HepG2 (cell line): ENCODE measurements at regions not wholly inside any gene's neighbourhood (a gene's known extent, or its start where the extent isn't known, plus 50 kb on each side); places are given as distances from the start of the nearest gene placed in this dataset.

Experiments
- ATAC-seq: fragments of 200-7000 bp; cut with Tn5 transposase; 3 replicates; pipeline ENCODE4 v1.9.1; 2020; ENCODE audit warnings: mild to moderate bottlenecking, moderate library complexity
- BruUV-seq: library from RNA; stranded (reverse); fragments of 400-500 nt; replicated peaks from 2 replicates; lab custom pipeline; 2021; lab: Mats Ljungman, UMichigan
- CTCF ChIA-PET: fragments of 300-600 bp; formaldehyde crosslinking; extraction: SDS; loops from one replicate; lab custom pipeline; 2021; ENCODE audit warnings: low total read pairs, inconsistent platforms, low intra/inter-chr PET ratio; lab: Yijun Ruan, JAX
- POLR2A ChIA-PET: fragments of 350-600 bp; sonication (Branson Sonifier 250); formaldehyde crosslinking; loops from one replicate; lab custom pipeline; 2020; ENCODE audit warnings: antibody characterized with exemption, inconsistent platforms; lab: Yijun Ruan, JAX
- DNase-seq: peaks from one replicate; pipeline ENCODE4 v3.0.0-alpha.2; 2015; ENCODE audit warnings: low spot score
- FAIRE-seq: peaks from 3 replicates; lab custom pipeline; 2011; peaks lifted over from hg19 to GRCh38; lab: Jason Lieb, UNC
- H2AFZ ChIP-seq: one replicate; pipeline ENCODE4 v1.6.1; 2011; ENCODE audit warnings: low read length, inconsistent platforms
- H3K27ac ChIP-seq: fragments of 300-600 bp; 3 replicates; pipeline ENCODE4 v1.8.0; 2011; ENCODE audit warnings: mixed run types, mild to moderate bottlenecking, mixed read lengths, low read length, inconsistent platforms; ENCODE audit not compliant: insufficient read depth; ENCODE audit errors: extremely low read length
- H3K27me3 ChIP-seq, 2 experiments: fragments of 200-600 bp in 1 of 2; 2 replicates in 1 of 2; 3 replicates in 1 of 2; pipeline versions ENCODE4 v1.6.0 to v1.8.0; 2011; ENCODE audit warnings: low read length in 2 of 2, mild to moderate bottlenecking in 2 of 2, moderate library complexity in 2 of 2, inconsistent platforms in 1 of 2; ENCODE audit not compliant: insufficient read depth in 2 of 2, control insufficient read depth in 1 of 2
- H3K36me3 ChIP-seq, 2 experiments: fragments of 200-600 bp in 1 of 2; replicated peaks in 1 of 2; 2 replicates in 1 of 2; 3 replicates in 1 of 2; pipeline versions ENCODE4 v1.5.1 to v1.8.0; 2011; ENCODE audit warnings: low read length in 2 of 2, inconsistent platforms in 1 of 2; ENCODE audit not compliant: insufficient read depth in 2 of 2, control insufficient read depth in 1 of 2
- H3K4me1 ChIP-seq: 2 replicates; pipeline ENCODE4 v1.5.1; 2012; ENCODE audit warnings: low read length, inconsistent platforms; ENCODE audit not compliant: insufficient read depth
- H3K4me2 ChIP-seq: 2 replicates; pipeline ENCODE4 v1.6.0; 2011; ENCODE audit warnings: low read depth, low read length, inconsistent platforms
- H3K4me3 ChIP-seq, 3 experiments: fragments of 200-600 bp in 1 of 3; sonication (generic), shearing (Covaris generic) in 1 of 3; replicated peaks in 1 of 3; 2 replicates each; pipeline ENCODE4 v1.5.1; 2011 to 2016; ENCODE audit warnings: low read length in 3 of 3, inconsistent platforms in 2 of 3, low read depth in 2 of 3, mild to moderate bottlenecking in 2 of 3, control low read depth in 1 of 3, mixed read lengths in 1 of 3; ENCODE audit not compliant: insufficient read depth in 1 of 3
- H3K79me2 ChIP-seq: one replicate; pipeline ENCODE4 v1.6.1; 2011; ENCODE audit warnings: low read length, inconsistent platforms; ENCODE audit not compliant: insufficient read depth
- H3K9ac ChIP-seq: 2 replicates; pipeline ENCODE4 v1.6.0; 2011; ENCODE audit warnings: mild to moderate bottlenecking, low read depth, low read length, inconsistent platforms; ENCODE audit not compliant: insufficient read depth
- H3K9me3 ChIP-seq: 2 replicates; pipeline ENCODE4 v1.5.1; 2012; ENCODE audit warnings: mild to moderate bottlenecking, low read length
- H4K20me1 ChIP-seq: 2 replicates; pipeline ENCODE4 v1.6.0; 2011; ENCODE audit warnings: inconsistent platforms, mild to moderate bottlenecking, low read length, moderate library complexity; ENCODE audit not compliant: insufficient read depth
- ARID5B ChIP-seq: IDR thresholded peaks from 2 replicates; pipeline ENCODE4 v1.4.0; 2020; ENCODE audit warnings: mild to moderate bottlenecking, missing genetic modification reagents
- CHCHD3 ChIP-seq: sonication (generic); formaldehyde crosslinking; IDR thresholded peaks from 2 replicates; pipeline ENCODE4 v1.8.0; 2022; ENCODE audit warnings: mild to moderate bottlenecking, missing genetic modification reagents, moderate library complexity
- HDAC1 ChIP-seq: sonication (generic); formaldehyde crosslinking; IDR thresholded peaks from 2 replicates; pipeline ENCODE4 v1.5.1; 2020; ENCODE audit warnings: mild to moderate bottlenecking, missing genetic modification reagents
- NFE2 ChIP-seq: sonication (generic); formaldehyde crosslinking; IDR thresholded peaks from 2 replicates; pipeline ENCODE4 v1.4.0; 2020; ENCODE audit warnings: missing genetic modification reagents
- PAXIP1 ChIP-seq: sonication (generic); formaldehyde crosslinking; conservative IDR thresholded peaks from 2 replicates; pipeline ENCODE4 v1.4.0; 2020; ENCODE audit warnings: mild to moderate bottlenecking, missing genetic modification reagents, moderate library complexity
- ZNF124 ChIP-seq: sonication (generic); formaldehyde crosslinking; IDR thresholded peaks from 2 replicates; pipeline ENCODE4 v1.4.0; 2020; ENCODE audit warnings: missing genetic modification reagents
- ZNF367 ChIP-seq: sonication (generic); formaldehyde crosslinking; IDR thresholded peaks from 2 replicates; pipeline ENCODE4 v1.4.0; 2020; ENCODE audit warnings: missing genetic modification reagents, borderline replicate concordance
- ZSCAN21 ChIP-seq: sonication (generic); formaldehyde crosslinking; IDR thresholded peaks from 2 replicates; pipeline ENCODE4 v1.8.0; 2022; ENCODE audit warnings: mild to moderate bottlenecking, missing genetic modification reagents, moderate library complexity, borderline replicate concordance
- WGBS: methylation state at CpG from one replicate; pipeline ENCODE4 v1.1.6; 2017; ENCODE audit warnings: low lambda C conversion rate; 5-methylcytosine and 5-hydroxymethylcytosine counted together
- in situ Hi-C: cut with HindIII; loops from 2 replicates; pipeline ENCODE4 v1.10.0; 2017; ENCODE audit warnings: low pct_unique_long_range_greater_than_20kb; ENCODE audit not compliant: extremely low pct_ligation_motif_present
- intact Hi-C: fragments of 100-400 bp; cut with micrococcal nuclease; formaldehyde crosslinking; loops from one replicate; pipeline ENCODE4 v1.10.0; 2022; ENCODE audit not compliant: unreplicated experiment
- TF ChIP-seq, protein P1 (sequence below): sonication (generic); formaldehyde crosslinking; IDR thresholded peaks from 2 replicates; pipeline ENCODE4 v1.9.0; 2021; ENCODE audit warnings: mild to moderate bottlenecking, missing genetic modification reagents

GRCh38 chr4:147175460-147176025 is 229.9 kb upstream of the TTC29 start:
- Histone ChIP-seq H3K27me3 (no peaks in the 10 kb centered on the region), H3K36me3 (no peaks in the 10 kb centered on the region), H3K79me2 (no peaks in the 10 kb centered on the region), H3K4me2 (no peak overlapping the region), H3K4me1 (no peaks in the 10 kb centered on the region), H4K20me1 (no peaks in the 10 kb centered on the region), H3K27ac (no peak overlapping the region), H3K4me3 (no peak overlapping the region), H3K9ac (no peak overlapping the region), H2AFZ (no peak overlapping the region), H3K9me3 (no peaks in the 10 kb centered on the region)
- ATAC-seq (no peak), FAIRE-seq (no peak), DNase-seq (no peak)
- in situ Hi-C loops (no loop called here), intact Hi-C loops (no loop called here)
- no TSS peak for BruUV-seq
- ChIA-PET CTCF (no interaction called here), POLR2A (no interaction called here)
- WGBS, result 11% methylated on average over 1 of the region's 1 CpG
- TF ChIP-seq HDAC1 (CRISPR knock-in tag) (no peak), PAXIP1 (CRISPR knock-in tag) (no peak), NFE2 (no peak), ZNF367 (CRISPR knock-in tag) (no peak), ZNF124 (CRISPR knock-in tag) (no peak), ARID5B (CRISPR knock-in tag) (no peak), CHCHD3 (CRISPR knock-in tag) (no peak), ZSCAN21 (CRISPR knock-in tag) (no peak)
- TF ChIP-seq, protein P1, sequence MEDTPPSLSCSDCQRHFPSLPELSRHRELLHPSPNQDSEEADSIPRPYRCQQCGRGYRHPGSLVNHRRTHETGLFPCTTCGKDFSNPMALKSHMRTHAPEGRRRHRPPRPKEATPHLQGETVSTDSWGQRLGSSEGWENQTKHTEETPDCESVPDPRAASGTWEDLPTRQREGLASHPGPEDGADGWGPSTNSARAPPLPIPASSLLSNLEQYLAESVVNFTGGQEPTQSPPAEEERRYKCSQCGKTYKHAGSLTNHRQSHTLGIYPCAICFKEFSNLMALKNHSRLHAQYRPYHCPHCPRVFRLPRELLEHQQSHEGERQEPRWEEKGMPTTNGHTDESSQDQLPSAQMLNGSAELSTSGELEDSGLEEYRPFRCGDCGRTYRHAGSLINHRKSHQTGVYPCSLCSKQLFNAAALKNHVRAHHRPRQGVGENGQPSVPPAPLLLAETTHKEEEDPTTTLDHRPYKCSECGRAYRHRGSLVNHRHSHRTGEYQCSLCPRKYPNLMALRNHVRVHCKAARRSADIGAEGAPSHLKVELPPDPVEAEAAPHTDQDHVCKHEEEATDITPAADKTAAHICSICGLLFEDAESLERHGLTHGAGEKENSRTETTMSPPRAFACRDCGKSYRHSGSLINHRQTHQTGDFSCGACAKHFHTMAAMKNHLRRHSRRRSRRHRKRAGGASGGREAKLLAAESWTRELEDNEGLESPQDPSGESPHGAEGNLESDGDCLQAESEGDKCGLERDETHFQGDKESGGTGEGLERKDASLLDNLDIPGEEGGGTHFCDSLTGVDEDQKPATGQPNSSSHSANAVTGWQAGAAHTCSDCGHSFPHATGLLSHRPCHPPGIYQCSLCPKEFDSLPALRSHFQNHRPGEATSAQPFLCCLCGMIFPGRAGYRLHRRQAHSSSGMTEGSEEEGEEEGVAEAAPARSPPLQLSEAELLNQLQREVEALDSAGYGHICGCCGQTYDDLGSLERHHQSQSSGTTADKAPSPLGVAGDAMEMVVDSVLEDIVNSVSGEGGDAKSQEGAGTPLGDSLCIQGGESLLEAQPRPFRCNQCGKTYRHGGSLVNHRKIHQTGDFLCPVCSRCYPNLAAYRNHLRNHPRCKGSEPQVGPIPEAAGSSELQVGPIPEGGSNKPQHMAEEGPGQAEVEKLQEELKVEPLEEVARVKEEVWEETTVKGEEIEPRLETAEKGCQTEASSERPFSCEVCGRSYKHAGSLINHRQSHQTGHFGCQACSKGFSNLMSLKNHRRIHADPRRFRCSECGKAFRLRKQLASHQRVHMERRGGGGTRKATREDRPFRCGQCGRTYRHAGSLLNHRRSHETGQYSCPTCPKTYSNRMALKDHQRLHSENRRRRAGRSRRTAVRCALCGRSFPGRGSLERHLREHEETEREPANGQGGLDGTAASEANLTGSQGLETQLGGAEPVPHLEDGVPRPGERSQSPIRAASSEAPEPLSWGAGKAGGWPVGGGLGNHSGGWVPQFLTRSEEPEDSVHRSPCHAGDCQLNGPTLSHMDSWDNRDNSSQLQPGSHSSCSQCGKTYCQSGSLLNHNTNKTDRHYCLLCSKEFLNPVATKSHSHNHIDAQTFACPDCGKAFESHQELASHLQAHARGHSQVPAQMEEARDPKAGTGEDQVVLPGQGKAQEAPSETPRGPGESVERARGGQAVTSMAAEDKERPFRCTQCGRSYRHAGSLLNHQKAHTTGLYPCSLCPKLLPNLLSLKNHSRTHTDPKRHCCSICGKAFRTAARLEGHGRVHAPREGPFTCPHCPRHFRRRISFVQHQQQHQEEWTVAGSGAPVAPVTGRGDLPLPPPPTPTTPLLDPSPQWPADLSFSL, result no peak
